ENCODE measurements at regions not wholly inside any gene's neighbourhood (a gene's known extent, or its start where the extent isn't known, plus 50 kb on each side); places are given as distances from the start of the nearest gene placed in this dataset.

- no peak for DNase-seq (ENCODE audit: low read depth in 2 of 2)
Measured at GRCh38 chr14:85250414-85251189, 279.3 kb upstream of the FLRT2 start.

- DNase-seq (ENCODE audit: low read depth in 2 of 2): no peak
Measured at GRCh38 chr14:85252011-85252410, 277.9 kb upstream of the FLRT2 start.

GRCh38 chr14:85254711-85255110 is 275.2 kb upstream of the FLRT2 start:
- no peak for DNase-seq (ENCODE audit: low read depth in 2 of 2)

- DNase-seq (ENCODE audit: low read depth in 2 of 2): no peak
Measured at GRCh38 chr14:85257287-85257686, 272.7 kb upstream of the FLRT2 start.

- DNase-seq (ENCODE audit: low read depth in 2 of 2): no peak
Measured at GRCh38 chr14:85263916-85264675, 265.8 kb upstream of the FLRT2 start.

- DNase-seq (ENCODE audit: low read depth in 2 of 2): no peak
Measured at GRCh38 chr14:85273099-85273677, 256.8 kb upstream of the FLRT2 start.

- no peak for DNase-seq (ENCODE audit: low read depth in 2 of 2)
Measured at GRCh38 chr14:85273952-85274351, 256.0 kb upstream of the FLRT2 start.

GRCh38 chr14:85276161-85276978 is 253.6 kb upstream of the FLRT2 start:
- no peak for DNase-seq (ENCODE audit: low read depth in 2 of 2)

- no peak for DNase-seq (ENCODE audit: low read depth in 2 of 2)
Measured at GRCh38 chr14:85276979-85277228, 253.0 kb upstream of the FLRT2 start.

- no peak for DNase-seq (ENCODE audit: low read depth in 2 of 2)
Measured at GRCh38 chr14:85279407-85279806, 250.5 kb upstream of the FLRT2 start.

- no peak for DNase-seq (ENCODE audit: low read depth in 2 of 2)
Measured at GRCh38 chr14:85280074-85280473, 249.9 kb upstream of the FLRT2 start.

- no peak for DNase-seq (ENCODE audit: low read depth in 2 of 2)
Measured at GRCh38 chr14:85281921-85282320, 248.0 kb upstream of the FLRT2 start.

GRCh38 chr14:85288041-85288440 is 241.9 kb upstream of the FLRT2 start:
- no peak for DNase-seq (ENCODE audit: low read depth in 2 of 2)

- no peak for DNase-seq (ENCODE audit: low read depth in 2 of 2)
Measured at GRCh38 chr14:85291731-85292130, 238.2 kb upstream of the FLRT2 start.

GRCh38 chr14:85293612-85294234 is 236.2 kb upstream of the FLRT2 start:
- DNase-seq (ENCODE audit: low read depth in 2 of 2): no peak

GRCh38 chr14:85295318-85295717 is 234.6 kb upstream of the FLRT2 start:
- DNase-seq (ENCODE audit: low read depth in 2 of 2): no peak

- DNase-seq (ENCODE audit: low read depth in 2 of 2): no peak
Measured at GRCh38 chr14:85296456-85297210, 233.3 kb upstream of the FLRT2 start.

GRCh38 chr14:85300107-85300506 is 229.8 kb upstream of the FLRT2 start:
- no peak for DNase-seq (ENCODE audit: low read depth in 2 of 2)

- DNase-seq (ENCODE audit: low read depth in 2 of 2): no peak
Measured at GRCh38 chr14:85301506-85301905, 228.4 kb upstream of the FLRT2 start.

GRCh38 chr14:85306024-85306423 is 223.9 kb upstream of the FLRT2 start:
- DNase-seq (ENCODE audit: low read depth in 2 of 2): no peak
